ENCODE measurements at regions not wholly inside any gene's neighbourhood (a gene's known extent, or its start where the extent isn't known, plus 50 kb on each side); places are given as distances from the start of the nearest gene placed in this dataset.

- no peak for TF ChIP-seq EZH2 (IDR thresholded peaks at IDR 0.05; ENCODE audit: borderline replicate concordance, low read length)
- TF ChIP-seq CTCF (conservative IDR thresholded peaks at IDR 0.05 in 1 of 2, IDR thresholded peaks at IDR 0.05 in 1 of 2; ENCODE audit: extremely low read depth in 1 of 2, insufficient read depth in 1 of 2, low read depth in 1 of 2, low read length in 2 of 2), result no peak
Observed at GRCh38 chr4:20020056-20020455, 231.6 kb upstream of the SLIT2 start.
